ENCODE measurements at regions not wholly inside any gene's neighbourhood (a gene's known extent, or its start where the extent isn't known, plus 50 kb on each side); places are given as distances from the start of the nearest gene placed in this dataset.
A peak's percentile ranks its signal among the peaks of the same experiment; 100 is the strongest.
"Not testable (repeated sequence)": the region's sequence is repeated elsewhere in the genome, so short reads cannot be mapped to it uniquely, and the experiment has no call there.

DNA sequence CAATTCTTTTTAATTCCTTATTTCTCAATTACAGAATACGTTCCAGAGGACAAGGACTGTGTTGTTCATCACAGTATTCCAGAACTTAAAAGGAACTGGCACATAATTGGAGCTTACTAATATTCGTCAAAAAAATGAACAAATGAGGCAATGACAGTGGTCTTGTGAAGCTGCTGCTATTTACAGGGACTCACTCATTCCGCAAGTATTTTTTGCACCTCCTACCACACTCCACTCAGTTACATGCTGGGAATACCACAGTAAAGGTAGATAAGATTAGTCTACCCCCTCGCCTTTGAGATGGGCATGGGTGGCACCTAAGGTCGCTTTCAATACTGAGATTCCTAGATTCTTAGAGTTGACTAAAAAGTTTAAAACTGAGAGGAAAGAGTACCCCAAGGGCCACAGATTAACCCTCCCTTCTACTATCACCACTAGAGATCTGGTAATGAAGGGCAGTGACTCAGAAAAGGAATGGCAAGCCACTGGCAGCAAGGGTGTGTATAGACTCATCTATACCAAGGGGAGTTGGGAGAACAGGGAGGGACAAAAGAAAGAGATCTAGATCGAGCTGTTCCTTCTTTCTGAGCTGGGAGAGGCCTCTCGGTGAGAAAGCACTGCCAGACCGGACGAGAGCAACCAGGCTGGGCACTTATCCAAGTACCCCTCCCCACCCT is 85.0 kb downstream of the RPL27A start:
- no peak overlapping the region for H3K4me3 ChIP-seq (ENCODE audit: low read length)
- no peak for DNase-seq (ENCODE audit: low read depth, low spot score)

DNA sequence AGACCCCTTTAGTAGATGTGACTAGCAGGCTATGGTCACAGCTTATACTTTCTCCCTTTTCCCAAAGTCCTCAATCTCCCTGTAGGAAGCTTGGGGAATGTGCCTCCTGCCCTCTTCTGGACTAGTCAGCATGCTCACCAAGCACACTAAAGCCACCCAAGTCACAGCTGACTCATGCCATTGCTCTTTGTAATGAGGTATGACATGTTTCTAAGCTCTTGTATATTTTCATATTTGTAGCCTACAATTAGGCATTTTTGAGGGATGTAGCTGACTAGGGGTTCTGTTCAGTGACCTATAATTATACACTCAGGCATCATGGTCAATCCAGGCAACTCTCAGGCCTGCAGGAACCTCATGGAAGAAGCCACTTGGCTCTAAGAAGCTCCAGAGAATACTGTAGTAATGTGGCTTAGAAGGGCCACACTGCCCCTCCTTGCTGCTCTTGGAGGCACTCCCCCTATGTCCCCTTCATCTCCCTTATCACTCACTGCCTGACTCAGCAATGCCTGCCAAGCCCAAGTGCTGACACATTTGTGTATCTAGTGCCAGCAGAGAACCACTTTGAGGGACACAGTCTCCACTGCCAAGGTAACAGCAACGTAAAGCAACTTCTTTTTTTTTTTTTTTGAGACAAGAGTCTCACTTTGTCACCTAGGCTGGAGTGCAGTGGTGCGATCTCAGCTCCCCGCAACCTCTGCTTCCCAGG is 86.2 kb downstream of the RPL27A start:
- H3K4me3 ChIP-seq (ENCODE audit: low read length), result no peak overlapping the region
- no peak for DNase-seq (ENCODE audit: low read depth, low spot score)

DNA sequence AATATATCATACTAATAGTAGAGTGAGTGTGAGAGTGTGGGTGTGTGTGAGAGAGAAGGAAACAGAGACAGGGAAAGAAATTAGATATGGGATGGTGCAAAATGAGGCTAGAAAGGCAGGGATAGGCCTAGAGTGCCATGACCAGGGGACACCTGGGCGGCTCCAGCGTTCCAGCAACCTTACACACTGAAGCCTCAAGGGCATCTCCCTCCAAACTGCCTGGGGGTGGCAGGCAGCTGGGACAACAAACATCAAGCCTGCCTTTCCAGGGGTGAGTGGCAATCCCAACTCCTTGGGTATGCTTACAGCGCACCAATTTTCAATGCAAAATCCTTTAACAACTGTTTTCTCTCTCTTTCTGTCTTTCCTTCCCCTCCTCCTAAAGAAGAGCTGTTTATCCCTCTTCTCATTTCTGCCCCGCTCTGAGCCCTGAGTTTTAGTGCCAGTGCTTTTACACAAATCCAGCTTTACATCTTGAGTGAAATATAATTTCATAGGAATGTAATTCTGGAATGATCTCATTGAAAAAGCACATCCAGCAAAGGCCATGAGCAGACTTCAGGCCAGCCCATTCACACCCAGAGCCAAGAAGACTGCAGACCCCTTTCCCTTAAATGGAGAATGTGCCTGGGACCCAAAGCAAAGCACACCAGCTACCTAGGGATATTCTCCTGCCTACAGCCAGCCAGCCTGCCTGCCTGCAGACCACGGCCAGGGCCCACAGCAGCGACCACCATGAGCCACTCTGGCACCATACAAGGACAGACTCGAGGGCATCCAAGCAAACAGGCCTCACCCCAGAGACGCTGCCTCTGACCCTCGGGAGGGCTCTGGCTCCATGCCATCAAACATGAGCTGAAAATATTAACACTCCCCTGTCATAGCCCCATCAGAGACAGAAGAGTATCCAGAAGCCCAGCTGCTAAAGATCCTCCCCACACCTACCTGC is 90.3 kb downstream of the RPL27A start:
- H3K4me3 ChIP-seq (ENCODE audit: low read length), result no peak overlapping the region
- DNase-seq (ENCODE audit: low read depth, low spot score), result no peak

DNA sequence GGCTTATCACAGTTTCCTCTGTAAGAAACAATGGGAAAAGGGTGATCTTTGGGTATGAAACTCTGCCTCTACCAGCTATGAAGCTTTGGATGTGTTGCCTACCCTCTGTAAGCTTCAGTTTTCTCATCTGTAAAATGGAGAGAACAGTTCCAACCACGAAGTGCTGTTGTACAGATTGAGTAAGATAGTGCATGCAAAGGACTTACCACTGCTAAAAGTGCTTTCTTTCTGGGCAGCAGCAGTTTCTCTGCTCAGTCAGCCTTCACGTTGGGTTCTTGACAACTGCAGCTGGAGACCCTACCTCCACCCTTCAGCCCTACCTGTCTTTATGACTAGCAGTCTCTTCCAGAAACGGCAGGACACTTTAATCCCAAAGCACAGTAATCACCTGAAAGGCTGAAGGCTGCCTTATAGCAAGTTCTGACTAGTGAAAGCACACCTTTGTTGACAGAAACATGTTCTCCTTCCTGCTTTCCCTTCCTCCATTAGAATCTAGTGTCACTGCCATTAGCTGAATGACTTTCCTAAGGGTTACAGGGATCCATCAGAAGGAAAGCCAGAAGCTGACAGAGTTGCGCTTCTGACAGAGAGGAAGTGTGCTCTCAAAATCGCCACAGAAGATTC is 91.4 kb downstream of the RPL27A start:
- H3K4me3 ChIP-seq (ENCODE audit: low read length), result no peak overlapping the region
- peak; percentile 20 for DNase-seq (ENCODE audit: low read depth, low spot score)

DNA sequence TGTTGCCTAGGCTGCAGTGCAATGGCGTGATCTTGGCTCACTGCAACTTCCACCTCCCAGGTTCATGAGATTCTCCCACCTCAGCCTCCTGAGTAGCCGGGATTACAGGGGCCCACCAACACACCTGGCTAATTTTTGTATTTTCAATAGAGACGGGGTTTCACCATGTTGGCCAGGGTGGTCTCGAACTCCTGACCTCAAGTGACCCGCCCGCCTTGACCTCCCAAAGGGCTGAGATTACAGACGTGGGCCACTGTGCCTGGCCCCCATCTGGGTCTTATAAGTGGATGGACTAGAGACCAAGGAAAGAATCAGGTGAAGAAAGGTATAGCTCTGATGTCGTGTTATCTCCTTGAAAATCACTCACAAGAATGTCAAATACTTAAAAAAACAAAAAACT is 92.3 kb downstream of the RPL27A start:
- not testable (repeated sequence) for H3K4me3 ChIP-seq (ENCODE audit: low read length); DNase-seq (ENCODE audit: low read depth, low spot score)

DNA sequence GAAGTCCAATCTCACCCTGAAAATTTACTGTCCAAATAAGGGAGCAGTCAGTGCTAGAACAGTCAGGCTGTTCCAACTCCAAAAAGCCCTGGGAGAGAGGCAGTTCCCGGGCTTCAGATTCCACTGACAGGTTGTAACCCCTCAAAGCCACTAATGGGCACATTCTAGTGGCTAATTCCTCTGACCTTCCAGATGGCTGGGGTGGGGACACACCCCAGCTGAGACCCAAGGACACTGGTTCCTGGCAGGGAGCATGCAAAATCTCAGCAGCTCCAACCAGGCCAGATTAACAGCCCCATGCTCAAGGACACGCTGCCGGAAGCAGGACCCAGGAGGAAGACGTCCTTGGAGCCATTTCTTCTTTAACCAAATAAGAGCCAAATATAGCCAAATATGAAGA is 92.7 kb downstream of the RPL27A start:
- no peak for DNase-seq (ENCODE audit: low read depth, low spot score)
- no peak overlapping the region for H3K4me3 ChIP-seq (ENCODE audit: low read length)

DNA sequence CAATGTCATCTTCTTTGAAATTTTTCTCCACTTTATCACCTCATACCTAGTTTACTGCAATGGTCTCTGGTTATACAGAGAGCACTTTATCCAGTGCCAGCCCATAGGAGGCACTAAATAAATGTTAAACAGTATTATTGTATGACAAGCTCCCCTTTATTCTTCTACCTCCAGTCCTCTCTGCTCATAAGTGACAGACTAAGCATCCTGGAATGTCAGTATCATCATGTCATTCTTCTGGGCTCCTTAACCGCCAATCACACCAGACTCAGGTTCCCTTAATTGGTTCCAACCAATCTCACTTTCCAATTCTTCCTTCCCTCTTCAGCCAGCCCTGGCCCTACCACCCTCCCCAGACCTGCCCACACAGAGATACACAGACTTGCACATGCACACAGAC is 93.1 kb downstream of the RPL27A start:
- no peak overlapping the region for H3K4me3 ChIP-seq (ENCODE audit: low read length)
- DNase-seq (ENCODE audit: low read depth, low spot score), result no peak

DNA sequence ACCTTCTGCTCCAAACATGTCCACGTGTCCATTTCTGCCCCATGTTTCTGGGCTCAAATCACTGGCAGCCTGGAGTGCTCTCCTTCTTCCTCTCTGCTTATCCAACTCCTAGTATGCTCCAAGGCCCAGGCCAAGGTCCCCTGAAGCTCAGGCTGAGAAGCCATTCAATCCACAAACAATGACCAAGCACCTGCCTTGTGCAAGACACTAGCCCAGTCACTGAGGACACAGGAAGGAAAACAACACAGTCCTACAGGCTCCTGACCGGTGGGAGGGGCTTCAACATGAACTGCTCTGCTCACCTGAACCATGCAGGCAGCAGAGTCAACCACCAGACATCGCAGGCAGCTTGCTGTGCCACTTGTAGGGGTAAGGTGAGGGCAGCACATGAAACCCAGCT is 93.6 kb downstream of the RPL27A start:
- no peak for DNase-seq (ENCODE audit: low read depth, low spot score)
- no peak overlapping the region for H3K4me3 ChIP-seq (ENCODE audit: low read length)

DNA sequence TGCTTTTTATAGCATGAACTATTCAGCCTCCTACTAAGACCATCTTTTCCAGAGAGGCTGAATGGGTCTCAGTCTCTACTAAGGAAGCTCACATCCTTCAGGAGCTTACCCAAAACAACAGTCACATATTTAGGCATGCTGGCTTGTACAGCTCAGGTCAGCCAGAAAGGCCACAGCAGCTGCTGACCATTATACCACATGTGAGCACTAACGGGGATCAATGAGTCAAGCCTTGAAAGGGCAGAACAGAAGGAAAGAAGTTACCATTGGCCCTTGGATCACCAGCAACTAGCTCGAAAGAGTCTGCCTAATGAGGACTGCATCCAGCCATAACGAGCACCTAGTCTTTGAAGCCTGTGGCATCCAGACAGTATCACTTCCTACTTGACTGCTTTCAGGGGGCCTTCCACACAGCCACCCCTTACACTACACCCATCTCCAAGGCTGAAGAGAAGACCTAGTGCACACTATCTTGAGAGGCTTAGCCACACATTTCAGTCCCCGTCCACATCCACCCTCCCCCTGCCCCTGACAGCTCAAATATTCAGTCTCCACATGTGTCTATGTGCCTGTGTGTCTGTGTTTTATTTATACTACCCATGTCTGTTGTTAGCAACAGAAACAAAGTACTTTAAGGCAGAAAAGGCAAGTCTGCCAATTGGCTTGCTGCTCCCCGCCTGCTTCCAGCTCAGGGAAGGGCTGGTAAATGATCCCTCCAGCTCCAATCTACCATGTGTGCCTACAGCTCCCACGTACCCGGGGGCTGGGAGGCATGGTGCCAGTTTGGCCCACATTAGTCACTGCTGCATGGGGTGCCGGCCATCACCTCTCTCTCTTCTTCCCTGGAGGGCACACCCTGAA is 95.5 kb downstream of the RPL27A start:
- no peak overlapping the region for H3K4me3 ChIP-seq (ENCODE audit: low read length)
- DNase-seq (ENCODE audit: low read depth, low spot score), result no peak

DNA sequence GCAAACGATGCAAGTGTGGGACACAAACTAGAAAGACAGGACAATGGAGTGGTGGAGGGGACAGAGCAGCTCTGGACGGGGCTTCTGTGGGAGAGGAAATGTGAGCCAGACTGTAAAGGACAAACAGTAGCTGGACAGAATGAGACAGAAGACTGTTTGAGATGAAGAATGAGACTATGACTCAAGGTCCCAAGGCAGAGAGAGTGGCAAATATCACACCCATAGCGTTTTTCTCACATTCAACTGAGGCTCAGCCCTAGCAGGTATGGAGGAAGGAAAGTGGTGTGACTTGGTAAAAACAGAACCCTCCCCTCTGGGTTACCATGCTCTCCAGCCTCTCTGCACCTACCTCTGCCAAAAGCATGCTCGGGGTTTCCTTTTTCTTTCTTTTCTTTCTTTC is 96.5 kb downstream of the RPL27A start:
- no peak overlapping the region for H3K4me3 ChIP-seq (ENCODE audit: low read length)

DNA sequence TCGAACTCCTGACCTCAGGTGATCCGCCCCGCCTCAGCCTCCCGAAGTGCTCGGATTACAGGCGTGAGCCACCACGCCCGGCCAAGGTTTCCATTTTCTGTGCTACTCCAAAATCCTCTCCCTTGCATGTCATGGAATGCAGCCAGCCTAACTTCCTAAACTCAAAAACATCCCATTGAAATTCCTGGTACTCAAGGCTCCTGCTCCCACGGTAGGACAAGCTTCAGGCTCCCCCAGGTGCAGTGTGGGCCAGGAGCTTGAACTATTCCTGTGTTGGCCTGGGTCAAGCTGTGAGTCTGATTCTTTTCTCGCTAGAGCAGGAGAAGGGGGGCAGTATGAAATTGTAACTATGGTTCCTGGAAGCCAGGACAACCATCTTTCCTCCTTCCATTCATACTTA is 97.1 kb downstream of the RPL27A start:
- DNase-seq (ENCODE audit: low read depth, low spot score), result no peak
- H3K4me3 ChIP-seq (ENCODE audit: low read length), result no peak overlapping the region

More for the DNA sequence above, 96.5 kb downstream of the RPL27A start:
- DNase-seq (ENCODE audit: low read depth, low spot score), result no peak

DNA sequence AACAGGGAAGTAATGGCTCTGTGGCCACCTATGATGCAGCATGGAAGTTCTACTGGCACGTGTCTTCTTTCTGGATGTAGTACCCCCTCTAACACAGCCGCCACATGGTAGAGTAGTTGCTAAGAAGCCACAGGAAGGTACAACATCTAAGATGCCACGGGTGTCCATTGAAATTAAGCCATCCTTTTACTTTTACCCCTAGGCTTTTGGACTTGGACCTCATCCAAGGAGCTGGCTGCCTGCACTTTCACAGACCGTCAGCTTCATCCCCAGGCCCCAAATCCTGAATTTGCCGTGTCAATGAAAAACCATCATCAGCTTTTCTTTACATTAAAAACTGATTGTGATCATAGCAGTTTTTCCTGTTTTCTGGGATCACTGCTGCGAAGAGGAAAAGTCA is 102.4 kb downstream of the RPL27A start:
- H3K4me3 ChIP-seq (ENCODE audit: low read length), result no peak overlapping the region
- no peak for DNase-seq (ENCODE audit: low read depth, low spot score)

DNA sequence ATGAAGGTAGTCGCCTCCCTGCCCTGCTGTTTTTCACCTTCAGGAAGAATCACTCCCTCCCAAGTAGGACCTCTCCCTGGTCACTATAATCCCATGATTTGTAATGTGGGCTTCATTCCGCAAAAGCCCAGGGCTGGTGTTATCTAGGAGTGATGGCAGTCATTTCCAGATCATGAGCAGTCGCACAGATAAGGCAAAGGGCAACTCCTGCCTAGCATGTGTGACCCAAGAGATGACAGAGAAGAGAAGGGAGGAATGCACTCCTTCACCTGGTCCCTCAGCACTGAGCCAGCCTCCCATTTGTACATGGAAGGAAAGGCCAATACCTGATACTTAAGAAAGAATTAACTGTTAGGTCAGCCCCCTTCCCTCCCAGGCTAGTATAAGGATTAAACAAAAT is 102.9 kb downstream of the RPL27A start:
- H3K4me3 ChIP-seq (ENCODE audit: low read length), result no peak overlapping the region
- no peak for DNase-seq (ENCODE audit: low read depth, low spot score)

DNA sequence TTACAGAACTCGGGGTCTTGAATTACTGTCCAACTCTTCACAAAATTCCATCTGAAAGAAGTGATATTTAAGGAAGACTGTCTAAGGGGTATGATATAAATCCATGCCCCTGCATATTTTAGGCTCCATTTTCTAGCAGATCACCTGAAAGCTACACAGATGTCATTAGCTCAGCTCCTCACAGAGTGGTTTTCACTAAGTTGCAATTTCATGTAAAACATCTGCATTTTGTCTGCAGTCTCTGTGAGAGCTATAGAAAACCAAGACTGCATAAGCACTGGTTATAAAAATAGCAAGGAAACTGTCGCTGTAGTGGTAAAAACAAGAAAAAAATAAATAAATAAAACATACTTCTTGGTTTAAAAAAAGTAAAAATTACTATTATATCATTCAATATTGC is 103.4 kb downstream of the RPL27A start:
- DNase-seq (ENCODE audit: low read depth, low spot score), result no peak
- H3K4me3 ChIP-seq (ENCODE audit: low read length), result no peak overlapping the region

DNA sequence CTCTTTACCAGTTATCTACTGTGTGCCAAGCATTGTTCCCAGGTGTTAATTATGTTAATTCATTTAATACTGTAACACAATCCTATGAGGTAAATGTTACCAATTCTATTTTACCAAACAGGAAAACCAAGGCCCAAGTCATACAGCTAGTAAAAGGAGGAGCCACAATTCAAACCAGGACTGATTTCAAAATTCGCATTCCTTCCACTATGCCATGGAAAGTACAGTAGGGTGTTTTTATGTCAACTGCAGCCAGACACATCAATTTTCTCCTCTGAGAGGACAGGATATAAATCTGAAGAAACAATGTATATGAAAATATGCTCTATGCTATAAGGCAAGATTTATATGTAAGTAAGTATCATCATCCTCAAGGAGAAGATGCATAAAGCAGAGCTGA is 104.3 kb downstream of the RPL27A start:
- H3K4me3 ChIP-seq (ENCODE audit: low read length), result no peak overlapping the region
- no peak for DNase-seq (ENCODE audit: low read depth, low spot score)

DNA sequence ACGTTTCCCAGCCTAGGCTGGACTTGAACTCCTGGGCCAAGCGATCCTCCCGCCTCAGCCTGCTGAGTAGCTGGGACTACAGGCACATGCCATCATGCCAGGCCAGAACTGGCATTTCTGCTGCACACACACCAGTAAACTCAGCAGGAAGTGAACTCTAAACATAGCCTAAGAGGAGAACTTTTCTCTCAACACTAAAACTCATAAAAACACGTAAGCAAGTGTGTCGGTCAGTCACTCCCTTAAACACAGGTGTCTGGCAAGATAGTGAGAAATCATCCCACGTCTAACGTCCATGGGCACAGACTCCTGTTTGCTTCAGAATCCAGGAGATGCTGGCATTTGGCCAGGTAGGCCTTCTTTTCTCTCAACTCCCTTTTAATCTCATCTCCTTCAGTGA is 104.8 kb downstream of the RPL27A start:
- no peak overlapping the region for H3K4me3 ChIP-seq (ENCODE audit: low read length)
- DNase-seq (ENCODE audit: low read depth, low spot score), result no peak

DNA sequence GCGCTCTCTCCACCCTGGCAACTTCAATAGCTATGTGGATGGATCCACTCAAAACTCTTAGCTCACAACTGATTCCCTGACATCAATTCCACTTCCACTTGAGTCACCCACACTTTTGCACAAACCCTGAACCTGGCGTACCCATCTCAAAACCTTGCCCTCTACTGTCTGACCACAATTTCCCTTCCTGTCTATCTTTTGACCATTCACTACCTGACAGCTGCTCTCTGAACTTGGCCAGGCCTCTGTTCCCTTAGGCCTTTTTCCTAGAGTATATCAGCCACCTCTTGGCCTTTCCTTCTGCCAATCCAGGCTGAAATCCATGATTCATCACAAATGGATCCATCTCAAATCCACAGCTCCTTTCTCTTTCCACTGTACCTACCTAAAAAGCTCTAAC is 106.0 kb downstream of the RPL27A start:
- no peak for DNase-seq (ENCODE audit: low read depth, low spot score)
- H3K4me3 ChIP-seq (ENCODE audit: low read length), result no peak overlapping the region

DNA sequence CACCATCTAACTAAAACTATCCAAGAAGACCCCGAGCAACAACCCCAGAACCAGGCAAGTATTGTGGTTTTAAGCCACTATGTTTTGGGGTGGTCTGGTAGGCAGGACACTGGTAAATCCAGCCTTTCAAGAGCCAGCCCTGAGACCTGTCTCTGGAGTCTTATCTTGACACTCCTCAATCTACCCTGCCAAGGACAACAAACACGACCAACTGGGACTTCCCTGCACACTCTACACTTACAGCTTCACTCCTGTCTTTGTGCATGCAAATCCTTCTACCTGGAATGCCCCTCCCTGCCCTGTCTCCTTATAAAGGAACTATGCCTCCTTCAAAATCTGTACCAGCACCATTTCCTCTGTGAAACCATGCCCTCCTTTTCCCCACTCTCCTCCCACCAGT is 107.3 kb downstream of the RPL27A start:
- no peak for DNase-seq (ENCODE audit: low read depth, low spot score)
- H3K4me3 ChIP-seq (ENCODE audit: low read length), result no peak overlapping the region

DNA sequence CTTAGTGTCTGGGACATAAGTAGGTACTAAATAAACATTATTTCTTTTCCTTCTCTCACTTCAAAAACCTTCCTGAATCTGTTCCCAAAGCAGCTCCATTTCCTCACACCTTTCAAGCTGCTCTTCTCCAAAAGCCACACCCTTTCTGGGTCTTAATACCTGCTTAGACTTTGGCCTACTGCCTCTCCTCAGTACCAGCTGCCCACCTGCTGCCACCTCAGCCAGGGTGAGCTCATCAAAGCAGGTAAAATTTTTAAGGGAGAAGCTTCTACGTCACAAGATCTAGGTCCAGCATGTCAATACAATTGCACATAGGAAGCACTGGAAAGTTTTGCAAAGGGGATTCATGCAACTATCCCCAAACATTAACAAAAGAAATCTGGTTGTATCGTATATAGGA is 108.4 kb downstream of the RPL27A start:
- H3K4me3 ChIP-seq (ENCODE audit: low read length), result no peak overlapping the region
- DNase-seq (ENCODE audit: low read depth, low spot score), result no peak
